NCI-H2107 treated with DMSO at 0.1 percent for 48 hours (cell line): ENCODE measurements at regions not wholly inside any gene's neighbourhood (a gene's known extent, or its start where the extent isn't known, plus 50 kb on each side); places are given as distances from the start of the nearest gene placed in this dataset.

Experiments used
- DNase-seq: peaks from one replicate; lab custom pipeline; 2025; ENCODE audit not compliant: unreplicated experiment; lab: John Stamatoyannopoulos, UW

- DNase-seq, result no peak
Observed at GRCh38 chr2:106941372-106941993, 55.5 kb upstream of the ST6GAL2 start.

GRCh38 chr2:106943468-106944200 is 57.7 kb upstream of the ST6GAL2 start:
- DNase-seq, result no peak

- DNase-seq, result no peak
Observed at GRCh38 chr2:106944215-106944614, 58.2 kb upstream of the ST6GAL2 start.

- no peak for DNase-seq
Observed at GRCh38 chr2:106948540-106948939, 62.6 kb upstream of the ST6GAL2 start.

DNA sequence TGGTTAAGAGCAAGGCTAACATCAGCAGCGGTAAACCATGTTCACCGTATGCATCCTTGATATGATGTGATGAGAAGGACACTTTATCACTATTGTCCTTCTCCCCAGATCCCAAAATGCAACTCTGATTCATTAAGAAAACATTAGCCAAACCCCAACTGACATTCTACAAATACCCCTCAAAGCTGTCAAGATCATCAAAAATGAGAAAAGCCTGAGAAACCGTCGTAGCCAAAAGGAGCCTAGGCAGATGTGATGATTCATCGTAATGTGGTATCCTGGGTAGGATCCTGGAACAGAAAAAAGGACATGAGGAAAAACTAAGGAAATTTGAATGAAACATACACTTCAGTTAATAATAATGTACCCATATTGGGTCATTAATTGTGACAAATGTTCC is 67.3 kb upstream of the ST6GAL2 start:
- no peak for DNase-seq

DNA sequence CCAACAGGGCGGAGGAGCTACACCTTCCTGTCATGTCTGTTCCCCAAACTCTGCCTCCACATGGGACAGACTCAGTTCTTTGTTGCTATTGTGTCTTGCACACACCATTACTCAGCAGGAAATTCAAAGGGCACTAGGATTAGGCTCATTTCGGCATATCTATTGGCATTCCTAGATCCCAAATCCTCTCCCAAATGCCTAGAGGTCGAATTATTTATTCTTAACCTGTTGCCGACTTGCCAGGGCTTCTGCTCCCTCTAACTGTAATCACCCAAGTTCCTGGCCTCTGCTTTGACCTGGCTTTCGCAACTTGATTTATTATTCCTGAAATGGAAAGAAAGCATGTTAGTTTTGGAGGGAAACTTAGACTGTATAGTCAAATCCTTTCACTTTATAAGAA is 67.8 kb upstream of the ST6GAL2 start:
- DNase-seq, result no peak

GRCh38 chr2:106954304-106954703 is 68.3 kb upstream of the ST6GAL2 start:
- no peak for DNase-seq

DNA sequence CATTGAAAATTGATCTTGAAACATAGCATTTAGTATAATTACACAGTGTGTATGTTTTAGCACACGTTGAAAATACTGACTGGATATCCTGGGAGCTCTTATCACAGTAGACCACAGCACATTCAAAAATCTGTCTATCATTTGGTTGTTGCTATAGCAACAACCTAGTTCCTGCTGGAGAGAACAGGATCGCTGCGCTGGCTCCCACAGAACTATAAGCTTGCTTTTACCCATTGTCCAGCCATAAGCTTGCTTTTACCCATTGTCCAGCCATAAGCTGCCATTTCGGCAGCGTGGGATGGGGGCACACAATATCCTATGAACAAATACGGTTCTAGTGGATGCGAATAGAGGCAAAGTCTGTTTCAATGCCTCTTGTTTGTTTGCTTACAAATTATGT is 70.4 kb upstream of the ST6GAL2 start:
- no peak for DNase-seq

- no peak for DNase-seq
Observed at GRCh38 chr2:106956879-106957278, 70.9 kb upstream of the ST6GAL2 start.

DNA sequence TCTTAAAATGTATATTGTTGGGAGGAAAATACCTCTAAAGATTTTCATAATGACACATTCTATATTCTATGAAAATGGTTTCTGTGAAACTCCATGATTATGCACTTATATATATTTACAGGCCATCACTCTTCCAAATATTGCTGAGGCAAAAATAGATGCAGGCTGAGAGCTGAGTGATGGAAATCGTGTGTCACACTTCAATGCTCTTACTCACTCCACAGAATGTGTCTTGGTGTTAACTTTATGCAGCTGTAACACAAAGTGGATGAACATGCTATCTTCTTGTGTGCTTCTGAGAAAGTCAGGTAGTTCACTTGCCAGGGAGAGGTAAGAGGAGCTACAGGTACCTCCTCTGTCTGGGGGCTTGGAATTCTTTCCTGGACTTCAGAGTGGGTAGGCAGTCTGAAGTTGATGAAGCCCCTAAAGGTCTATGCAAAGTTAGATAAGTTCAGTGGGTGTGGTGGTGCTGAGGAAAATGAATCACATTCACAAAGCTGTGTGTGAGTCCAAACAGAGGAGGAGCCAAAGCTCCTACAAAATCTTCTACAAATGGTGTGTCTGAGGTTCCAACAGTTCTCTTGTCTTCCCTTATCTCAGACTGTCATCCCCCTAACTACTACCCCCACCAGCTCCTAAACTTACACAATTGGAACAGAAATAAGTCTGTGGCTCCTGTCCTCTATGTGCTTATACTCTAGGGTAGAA is 74.2 kb upstream of the ST6GAL2 start:
- DNase-seq, result no peak

DNA sequence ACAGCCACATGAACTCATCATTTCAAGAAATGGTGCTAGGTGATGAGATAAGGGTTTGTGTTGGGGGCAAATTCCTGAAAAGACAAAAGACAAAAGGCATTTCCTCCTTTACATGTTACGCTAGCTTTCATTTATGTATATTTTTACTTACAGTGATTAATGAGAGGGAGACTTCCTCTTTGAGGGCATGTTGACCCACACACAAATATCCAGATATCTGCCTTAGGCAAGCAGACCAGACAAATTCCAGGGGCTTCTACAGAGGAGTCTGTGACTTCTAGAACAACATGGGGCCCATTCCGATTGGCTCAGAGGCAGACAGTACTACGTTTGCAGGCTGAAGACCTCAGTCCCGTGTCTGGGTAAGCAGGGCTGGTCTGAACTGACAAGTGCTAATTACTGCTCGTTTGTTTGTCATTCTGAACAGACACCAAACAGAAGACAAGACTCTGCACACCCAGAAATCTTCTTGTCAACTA is 74.8 kb upstream of the ST6GAL2 start:
- no peak for DNase-seq

DNA sequence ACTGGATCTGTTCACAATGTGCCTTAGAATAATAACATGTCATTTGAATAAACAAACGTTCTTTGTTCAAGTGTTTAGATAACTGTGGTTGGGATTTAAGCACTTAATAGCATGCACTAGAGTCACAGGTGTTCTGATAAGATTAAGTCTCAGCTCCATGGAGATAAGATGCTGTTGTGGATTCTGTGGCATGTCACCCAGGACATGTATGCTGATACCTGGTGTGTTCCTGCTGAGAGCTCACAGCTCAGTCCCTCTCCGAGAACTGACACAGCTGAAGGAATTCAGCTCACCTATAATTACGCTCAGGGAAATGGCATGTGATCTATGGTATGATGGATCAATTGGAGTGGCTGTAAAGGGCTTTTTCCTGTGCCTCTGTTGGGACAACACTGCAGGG is 75.4 kb upstream of the ST6GAL2 start:
- DNase-seq, result no peak

- no peak for DNase-seq
Observed at GRCh38 chr2:106963156-106963555, 77.2 kb upstream of the ST6GAL2 start.

GRCh38 chr2:106963893-106964292 is 77.9 kb upstream of the ST6GAL2 start:
- no peak for DNase-seq

DNA sequence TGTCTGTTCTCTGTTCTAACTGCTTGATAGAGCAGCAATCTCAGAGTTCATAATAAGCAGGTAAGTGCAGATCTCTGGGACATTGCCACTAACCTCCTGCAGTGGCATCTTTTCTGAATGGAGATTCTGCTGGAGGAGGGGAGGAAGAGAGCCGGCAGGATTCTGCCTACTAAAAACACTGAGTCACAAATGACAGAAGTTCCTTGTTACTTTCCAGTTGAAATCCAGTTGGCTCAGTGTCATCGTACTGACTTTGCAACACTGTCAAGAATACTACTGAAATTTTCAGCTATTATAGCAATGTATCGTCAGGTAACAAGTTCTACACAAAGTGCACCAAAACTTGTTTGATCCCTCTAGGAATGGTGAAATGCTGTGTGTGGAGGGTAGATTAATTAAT is 79.6 kb upstream of the ST6GAL2 start:
- DNase-seq, result no peak

- DNase-seq, result no peak
Observed at GRCh38 chr2:106969777-106970176, 83.8 kb upstream of the ST6GAL2 start.

DNA sequence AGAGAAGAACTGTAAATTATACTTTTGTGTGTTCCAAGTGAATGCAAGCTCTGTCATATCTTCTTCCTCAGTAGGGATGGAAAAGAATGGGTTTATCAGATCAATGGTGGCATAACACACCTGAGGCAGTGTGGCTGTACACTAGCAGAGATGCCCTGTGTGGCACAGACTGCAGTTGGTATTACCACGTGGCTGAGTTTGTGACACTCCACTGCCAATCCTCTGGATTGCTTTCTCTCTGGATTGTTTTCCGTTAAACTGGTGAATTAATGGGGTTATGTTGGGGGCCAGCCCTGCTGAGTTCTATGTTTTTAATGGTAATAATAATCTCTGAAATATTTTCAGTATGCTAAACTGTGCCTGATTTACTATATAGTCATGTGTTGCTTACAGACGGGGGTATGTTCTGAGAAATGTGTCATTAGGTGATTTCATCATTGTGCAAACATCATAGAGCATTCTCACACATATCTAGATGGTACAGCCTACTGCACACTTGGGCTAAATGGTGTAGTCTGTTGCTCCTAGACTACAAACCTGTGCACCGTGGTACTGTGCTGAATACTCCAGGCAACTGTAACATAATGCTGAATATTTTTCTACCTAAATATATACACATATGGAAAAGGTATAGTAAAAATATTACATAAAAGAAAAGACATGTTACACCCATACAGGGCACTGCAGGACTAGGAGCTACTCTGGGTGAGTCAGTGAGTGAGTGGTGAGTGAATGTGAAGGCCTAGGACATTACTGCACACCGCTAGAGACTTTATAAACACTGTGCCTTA is 84.7 kb upstream of the ST6GAL2 start:
- no peak for DNase-seq

DNA sequence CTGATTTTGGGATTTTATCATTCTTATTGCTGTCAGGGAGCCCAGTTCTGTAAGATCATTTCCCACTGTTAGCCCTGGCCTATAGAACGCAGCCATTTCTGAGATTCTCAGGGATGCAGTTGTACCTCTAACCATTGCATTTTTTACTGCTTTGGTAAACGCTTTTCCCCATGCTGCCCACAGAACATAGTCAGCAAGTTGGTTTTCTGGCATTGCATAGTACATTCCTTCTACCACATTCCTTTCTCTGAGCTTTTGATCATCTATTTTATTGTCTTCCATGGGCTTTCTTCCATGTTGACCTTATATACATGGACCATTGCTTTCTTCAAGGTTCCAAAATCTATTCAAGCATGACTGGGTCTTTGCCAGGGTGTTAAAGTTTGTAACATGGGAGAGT is 86.8 kb upstream of the ST6GAL2 start:
- no peak for DNase-seq

DNA sequence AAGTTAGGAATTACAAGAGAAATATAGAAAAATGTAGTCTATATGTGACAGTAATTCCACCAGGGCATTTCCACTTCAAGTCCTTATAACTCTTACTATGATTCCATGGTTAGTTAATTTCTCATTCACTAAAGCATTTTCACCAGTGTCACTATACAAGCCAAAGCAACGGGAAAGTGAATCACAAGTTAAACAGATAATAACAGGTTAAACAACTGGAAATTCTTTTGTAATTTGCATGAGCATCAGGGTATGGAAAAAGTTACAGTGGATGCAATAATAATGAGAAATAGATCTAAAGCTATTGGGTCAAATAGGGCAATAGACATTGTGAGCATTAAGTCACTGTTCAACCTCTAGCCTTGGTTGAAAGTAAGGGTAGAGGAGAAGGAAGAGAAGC is 88.9 kb upstream of the ST6GAL2 start:
- no peak for DNase-seq

- no peak for DNase-seq
Observed at GRCh38 chr2:106975641-106976040, 89.7 kb upstream of the ST6GAL2 start.

- DNase-seq, result no peak
Observed at GRCh38 chr2:106976548-106976947, 90.6 kb upstream of the ST6GAL2 start.
